IMR-90 (cell line): ENCODE measurements at regions not wholly inside any gene's neighbourhood (a gene's known extent, or its start where the extent isn't known, plus 50 kb on each side); places are given as distances from the start of the nearest gene placed in this dataset.

Source experiments
- ATAC-seq: fragments of 200-7000 bp; cut with Tn5 transposase; 2 replicates; pipeline ENCODE4 v1.9.1; 2020; ENCODE audit warnings: low read depth, mild to moderate bottlenecking, moderate library complexity
- BruUV-seq: library from RNA; stranded (reverse); fragments of 400-500 nt; replicated peaks from 2 replicates; lab custom pipeline; 2021; lab: Mats Ljungman, UMichigan
- CTCF ChIA-PET: fragments of 300-600 bp; formaldehyde crosslinking; extraction: SDS; loops from one replicate; lab custom pipeline; 2021; ENCODE audit warnings: antibody characterized with exemption; lab: Yijun Ruan, JAX
- POLR2A ChIA-PET: fragments of 300-600 bp; sonication (Branson Sonifier 250); formaldehyde crosslinking; loops from one replicate; lab custom pipeline; 2022; ENCODE audit warnings: antibody characterized with exemption; ENCODE audit not compliant: unreplicated experiment; lab: Charles Lee
- DNase-seq: peaks from one replicate; pipeline ENCODE4 v3.0.0; 2013
- H2AFZ ChIP-seq: replicated peaks from 2 replicates; pipeline ENCODE3; 2013; ENCODE audit warnings: low read length, mild to moderate bottlenecking; ENCODE audit not compliant: poor library complexity
- H2AK5ac ChIP-seq: 2 replicates; pipeline ENCODE4 v1.6.1; 2013; ENCODE audit warnings: low read depth, low read length, inconsistent platforms
- H2AK9ac ChIP-seq: replicated peaks from 2 replicates; pipeline ENCODE3; 2013; ENCODE audit warnings: mild to moderate bottlenecking, low read depth, low read length, moderate library complexity; ENCODE audit not compliant: poor library complexity
- H2BK120ac ChIP-seq: 2 replicates; pipeline ENCODE4 v1.6.1; 2013; ENCODE audit warnings: low read depth, low read length, inconsistent platforms
- H2BK15ac ChIP-seq: 3 replicates; pipeline ENCODE4 v1.6.1; 2013; ENCODE audit warnings: low read depth, low read length, inconsistent platforms
- H2BK20ac ChIP-seq: 2 replicates; pipeline ENCODE4 v1.6.1; 2013; ENCODE audit warnings: low read depth, mild to moderate bottlenecking, inconsistent platforms, low read length, moderate library complexity
- H2BK5ac ChIP-seq: 2 replicates; pipeline ENCODE4 v1.6.1; 2013; ENCODE audit warnings: mild to moderate bottlenecking, low read depth, low read length, inconsistent platforms; ENCODE audit not compliant: poor library complexity, severe bottlenecking
- H3K14ac ChIP-seq: replicated peaks from 2 replicates; pipeline ENCODE4 v1.6.1; 2013; ENCODE audit warnings: low read depth, low read length, inconsistent platforms
- H3K18ac ChIP-seq: 2 replicates; pipeline ENCODE4 v1.6.1; 2013; ENCODE audit warnings: low read depth, low read length, control low read depth
- H3K23ac ChIP-seq: 2 replicates; pipeline ENCODE4 v1.6.1; 2013; ENCODE audit warnings: low read depth, low read length, inconsistent platforms
- H3K27ac ChIP-seq: 2 replicates; pipeline ENCODE4 v1.5.1; 2013; ENCODE audit warnings: mild to moderate bottlenecking, control low read depth, low read length; ENCODE audit not compliant: insufficient read depth
- H3K27me3 ChIP-seq: 2 replicates; pipeline ENCODE4 v1.6.1; 2013; ENCODE audit warnings: low read length; ENCODE audit not compliant: control insufficient read depth, insufficient read depth
- H3K36me3 ChIP-seq: 2 replicates; pipeline ENCODE4 v1.6.1; 2013; ENCODE audit warnings: low read length, mixed read lengths; ENCODE audit not compliant: control insufficient read depth, insufficient read depth
- H3K4ac ChIP-seq: 2 replicates; pipeline ENCODE4 v1.6.1; 2013; ENCODE audit warnings: low read depth, low read length, inconsistent platforms
- H3K4me1 ChIP-seq: 2 replicates; pipeline ENCODE4 v1.6.1; 2013; ENCODE audit warnings: low read length, mixed read lengths; ENCODE audit not compliant: control insufficient read depth, insufficient read depth
- H3K4me2 ChIP-seq: 2 replicates; pipeline ENCODE4 v1.6.1; 2013; ENCODE audit warnings: low read depth, mild to moderate bottlenecking, control low read depth, low read length, moderate library complexity
- H3K4me3 ChIP-seq: 2 replicates; pipeline ENCODE4 v1.5.1; 2013; ENCODE audit warnings: low read depth, mild to moderate bottlenecking, control low read depth, low read length, moderate library complexity; ENCODE audit not compliant: insufficient read depth
- H3K56ac ChIP-seq: 2 replicates; pipeline ENCODE4 v1.6.1; 2013; ENCODE audit warnings: low read length, inconsistent platforms; ENCODE audit not compliant: insufficient read depth; ENCODE audit errors: extremely low read depth
- H3K79me1 ChIP-seq, 2 experiments: 2 replicates each; pipeline ENCODE4 v1.6.1; 2013; ENCODE audit warnings: low read length in 2 of 2, inconsistent platforms in 1 of 2, low read depth in 1 of 2
- H3K9ac ChIP-seq: 2 replicates; pipeline ENCODE4 v1.6.1; 2013; ENCODE audit warnings: low read depth, low read length, control low read depth
- H3K9me1 ChIP-seq: 2 replicates; pipeline ENCODE4 v1.6.1; 2013; ENCODE audit warnings: low read length, inconsistent platforms; ENCODE audit not compliant: insufficient read depth
- H3K9me3 ChIP-seq: 2 replicates; pipeline ENCODE4 v1.6.1; 2013; ENCODE audit warnings: low read length; ENCODE audit not compliant: control insufficient read depth, insufficient read depth
- H4K20me1 ChIP-seq: 2 replicates; pipeline ENCODE4 v1.6.1; 2013; ENCODE audit warnings: low read length, inconsistent platforms; ENCODE audit not compliant: insufficient read depth
- H4K5ac ChIP-seq: 2 replicates; pipeline ENCODE4 v1.6.1; 2013; ENCODE audit warnings: mild to moderate bottlenecking, low read depth, low read length, control low read depth
- H4K8ac ChIP-seq, 2 experiments: 2 replicates each; pipeline ENCODE4 v1.6.1; 2013; ENCODE audit warnings: low read depth in 2 of 2, low read length in 2 of 2, control low read depth in 1 of 2, inconsistent platforms in 1 of 2
- H4K91ac ChIP-seq: 2 replicates; pipeline ENCODE4 v1.6.1; 2013; ENCODE audit warnings: low read depth, low read length, inconsistent platforms; ENCODE audit not compliant: insufficient read depth
- BHLHE40 ChIP-seq: fragments of 150-350 bp; IDR thresholded peaks from 2 replicates; pipeline ENCODE4 v1.6.1; 2016; ENCODE audit warnings: mild to moderate bottlenecking, low read depth, low read length
- POLR2A ChIP-seq: IDR thresholded peaks from 2 replicates; pipeline ENCODE4 v1.6.1; 2012; ENCODE audit warnings: mild to moderate bottlenecking, low read depth, low read length
- dilution Hi-C: fragments of 300-500 bp; cut with HindIII; formaldehyde crosslinking; loops from one replicate; pipeline ENCODE4 v1.14.3; 2018; ENCODE audit warnings: low sequenced_read_pairs; ENCODE audit not compliant: unreplicated experiment
- in situ Hi-C: fragments of 300-500 bp; cut with MboI; formaldehyde crosslinking; loops from 3 replicates; pipeline ENCODE4 v1.14.3; 2019; ENCODE audit warnings: low sequenced_read_pairs, inconsistent platforms, mixed read lengths
- intact Hi-C: fragments of 100-400 bp; cut with micrococcal nuclease; formaldehyde crosslinking; loops from 2 replicates; pipeline ENCODE4 v1.10.0; 2022

- no peak overlapping the region for H2BK120ac ChIP-seq
- H3K4me2 ChIP-seq = no peak overlapping the region
- intact Hi-C loops = no loop called here
- no peak overlapping the region for H2AK9ac ChIP-seq
- H3K27ac ChIP-seq = no peak overlapping the region
- H3K9me1 ChIP-seq = no peaks in the 10 kb centered on the region
- H4K91ac ChIP-seq = no peak overlapping the region
- no peak overlapping the region for H2AK5ac ChIP-seq
- H3K23ac ChIP-seq = no peak overlapping the region
- no peak overlapping the region for H4K5ac ChIP-seq
- DNase-seq (no peak), ATAC-seq (no peak)
- no peak overlapping the region for H3K56ac ChIP-seq
- no peaks in the 10 kb centered on the region for H3K27me3 ChIP-seq
- H3K14ac ChIP-seq = no peak overlapping the region
- H2BK5ac ChIP-seq = no peak overlapping the region
- BruUV-seq = no TSS peak
- in situ Hi-C loops = no loop called here
- H2BK20ac ChIP-seq = no peak overlapping the region
- H2AFZ ChIP-seq = no peak overlapping the region
- ChIA-PET POLR2A (no interaction called here), CTCF (no interaction called here)
- dilution Hi-C loops = no loop called here
- no peaks in the 10 kb centered on the region for H3K9me3 ChIP-seq
- H3K9ac ChIP-seq = no peak overlapping the region
- no peaks in the 10 kb centered on the region for H3K4me1 ChIP-seq
- no peaks in the 10 kb centered on the region for H3K79me1 ChIP-seq
- H3K4me3 ChIP-seq = no peak overlapping the region
- no peaks in the 10 kb centered on the region for H4K20me1 ChIP-seq
- H3K4ac ChIP-seq = no peak overlapping the region
- no peak overlapping the region for H2BK15ac ChIP-seq
- H4K8ac ChIP-seq = no peak overlapping the region
- H3K36me3 ChIP-seq = no peaks in the 10 kb centered on the region
- no peak overlapping the region for H3K18ac ChIP-seq
- TF ChIP-seq POLR2A = no peak
- no peak for TF ChIP-seq BHLHE40
These were observed 120.7 kb upstream of the MARK1 start for GRCh38 chr1:220407191-220407590.
